NAMALWA (cell line): ENCODE measurements at regions not wholly inside any gene's neighbourhood (a gene's known extent, or its start where the extent isn't known, plus 50 kb on each side); places are given as distances from the start of the nearest gene placed in this dataset.

ENCODE experiments used
- DNase-seq: peaks from one replicate; pipeline ENCODE4 v3.0.0-alpha.2; 2015; ENCODE audit warnings: low spot score

- no peak for DNase-seq
Measured at GRCh38 chr2:12059616-12060441, 313.4 kb downstream of the LPIN1 start.

GRCh38 chr2:12060886-12061285 is 314.5 kb downstream of the LPIN1 start:
- DNase-seq: no peak

- no peak for DNase-seq
Measured at GRCh38 chr2:12061286-12062052, 315.0 kb downstream of the LPIN1 start.

GRCh38 chr2:12062053-12062395 is 315.6 kb downstream of the LPIN1 start:
- no peak for DNase-seq

GRCh38 chr2:12063210-12063609 is 316.8 kb downstream of the LPIN1 start:
- no peak for DNase-seq

GRCh38 chr2:12064153-12064552 is 317.7 kb downstream of the LPIN1 start:
- DNase-seq: no peak

GRCh38 chr2:12066116-12066515 is 319.7 kb downstream of the LPIN1 start:
- no peak for DNase-seq

- no peak for DNase-seq
Measured at GRCh38 chr2:12066986-12067385, 320.6 kb downstream of the LPIN1 start.

- no peak for DNase-seq
Measured at GRCh38 chr2:12068796-12069538, 322.5 kb downstream of the LPIN1 start.

- no peak for DNase-seq
Measured at GRCh38 chr2:12070153-12070552, 323.7 kb downstream of the LPIN1 start.

GRCh38 chr2:12070581-12070980 is 324.1 kb downstream of the LPIN1 start:
- no peak for DNase-seq

GRCh38 chr2:12071318-12071717 is 324.9 kb downstream of the LPIN1 start:
- peak; percentile 65 for DNase-seq

GRCh38 chr2:12073217-12073852 is 326.9 kb downstream of the LPIN1 start:
- no peak for DNase-seq

- DNase-seq: no peak
Measured at GRCh38 chr2:12074126-12074844, 327.9 kb downstream of the LPIN1 start.

GRCh38 chr2:12074845-12075217 is 328.4 kb downstream of the LPIN1 start:
- DNase-seq: no peak

- no peak for DNase-seq
Measured at GRCh38 chr2:12075603-12076002, 329.2 kb downstream of the LPIN1 start.

GRCh38 chr2:12076810-12077209 is 330.4 kb downstream of the LPIN1 start:
- DNase-seq: no peak

GRCh38 chr2:12080360-12080759 is 333.9 kb downstream of the LPIN1 start:
- DNase-seq: no peak

GRCh38 chr2:12081481-12082210 is 335.2 kb downstream of the LPIN1 start:
- no peak for DNase-seq

- no peak for DNase-seq
Measured at GRCh38 chr2:12083081-12083581, 336.7 kb downstream of the LPIN1 start.
